DOHH2 (cell line): ENCODE measurements at regions not wholly inside any gene's neighbourhood (a gene's known extent, or its start where the extent isn't known, plus 50 kb on each side); places are given as distances from the start of the nearest gene placed in this dataset.

Experiments used
- H3F3A ChIP-seq: fragments of 200-600 bp; sonication (generic), shearing (Covaris generic); 2 replicates; pipeline ENCODE4 v1.6.0; 2016; ENCODE audit warnings: antibody characterized with exemption, mild to moderate bottlenecking; ENCODE audit not compliant: control insufficient read depth, insufficient read depth
- H3K27ac ChIP-seq: fragments of 200-600 bp; sonication (generic); 2 replicates; pipeline ENCODE4 v1.5.1; 2014; ENCODE audit warnings: low read depth, mild to moderate bottlenecking, low read length, moderate library complexity
- H3K27me3 ChIP-seq: fragments of 200-600 bp; sonication (generic); 2 replicates; pipeline ENCODE4 v1.6.1; 2014; ENCODE audit warnings: mild to moderate bottlenecking, low read length, mixed read lengths; ENCODE audit not compliant: control insufficient read depth
- H3K36me3 ChIP-seq: fragments of 200-600 bp; sonication (generic); 2 replicates; pipeline ENCODE4 v1.6.1; 2014; ENCODE audit warnings: mild to moderate bottlenecking, low read length, moderate library complexity, mixed read lengths; ENCODE audit not compliant: control insufficient read depth
- H3K4me1 ChIP-seq: fragments of 200-600 bp; sonication (generic); 2 replicates; pipeline ENCODE4 v1.6.1; 2014; ENCODE audit warnings: mild to moderate bottlenecking, low read length, mixed read lengths; ENCODE audit not compliant: control insufficient read depth
- H3K4me2 ChIP-seq: fragments of 200-600 bp; sonication (generic); 2 replicates; pipeline ENCODE4 v1.6.0; 2014; ENCODE audit warnings: mild to moderate bottlenecking, low read length, moderate library complexity
- H3K4me3 ChIP-seq: fragments of 200-600 bp; sonication (generic); 2 replicates; pipeline ENCODE4 v1.5.1; 2014; ENCODE audit warnings: mild to moderate bottlenecking, low read length, mixed read lengths
- H3K79me2 ChIP-seq: fragments of 200-600 bp; sonication (generic); 2 replicates; pipeline ENCODE4 v1.6.1; 2014; ENCODE audit warnings: mild to moderate bottlenecking, low read length, mixed read lengths; ENCODE audit not compliant: control insufficient read depth
- H3K9me2 ChIP-seq: fragments of 200-600 bp; sonication (generic); replicated peaks from 2 replicates; pipeline ENCODE4 v1.6.1; 2014; ENCODE audit warnings: mild to moderate bottlenecking, low read length, mixed read lengths; ENCODE audit not compliant: control insufficient read depth
- H3K9me3 ChIP-seq: fragments of 200-600 bp; sonication (generic); 2 replicates; pipeline ENCODE4 v1.6.1; 2014; ENCODE audit warnings: antibody characterized with exemption, low read length, mixed read lengths; ENCODE audit not compliant: control insufficient read depth, insufficient read depth
- H4K20me1 ChIP-seq: fragments of 200-600 bp; sonication (generic); 2 replicates; pipeline ENCODE4 v1.6.0; 2014; ENCODE audit warnings: low read depth, mild to moderate bottlenecking, antibody characterized with exemption, low read length, moderate library complexity; ENCODE audit not compliant: control insufficient read depth, insufficient read depth
- CTCF ChIP-seq: fragments of 200-600 bp; sonication (generic); IDR thresholded peaks from one replicate; pipeline ENCODE4 v1.5.1; 2014; ENCODE audit warnings: antibody characterized with exemption, mild to moderate bottlenecking, low read depth, low read length; ENCODE audit not compliant: poor library complexity, severe bottlenecking
- EZH2phosphoT487 ChIP-seq: fragments of 200-600 bp; sonication (generic); IDR thresholded peaks from 2 replicates; pipeline ENCODE4 v1.6.1; 2017; ENCODE audit warnings: borderline replicate concordance, mild to moderate bottlenecking, antibody characterized with exemption, low read length, moderate library complexity, mixed read lengths

- H3K4me2 ChIP-seq: no peak overlapping the region
- H3K79me2 ChIP-seq: no peaks in the 10 kb centered on the region
- no peaks in the 10 kb centered on the region for H3K36me3 ChIP-seq
- H3K9me2 ChIP-seq: no peaks in the 10 kb centered on the region
- TF ChIP-seq CTCF (no peak), EZH2phosphoT487 (no peak)
- H3K4me3 ChIP-seq: no peak overlapping the region
- no peak overlapping the region for H3K27ac ChIP-seq
- no peaks in the 10 kb centered on the region for H3K4me1 ChIP-seq
- no peaks in the 10 kb centered on the region for H3K27me3 ChIP-seq
- no peaks in the 10 kb centered on the region for H3K9me3 ChIP-seq
- no peaks in the 10 kb centered on the region for H4K20me1 ChIP-seq
- H3F3A ChIP-seq: no peaks in the 10 kb centered on the region
Observed at GRCh38 chr20:55782224-55782911, 223.0 kb downstream of the CBLN4 start.

- Histone ChIP-seq H3K27me3 (no peaks in the 10 kb centered on the region), H3K36me3 (no peaks in the 10 kb centered on the region), H3K79me2 (no peaks in the 10 kb centered on the region), H4K20me1 (no peaks in the 10 kb centered on the region), H3K9me3 (no peaks in the 10 kb centered on the region), H3K27ac (no peak overlapping the region), H3K4me3 (no peak overlapping the region), H3K4me1 (no peaks in the 10 kb centered on the region), H3K9me2 (no peaks in the 10 kb centered on the region), H3F3A (no peaks in the 10 kb centered on the region), H3K4me2 (no peak overlapping the region)
- no peak for TF ChIP-seq CTCF
- TF ChIP-seq EZH2phosphoT487: no peak
Observed at GRCh38 chr20:55778796-55779195, 226.5 kb downstream of the CBLN4 start.

- Histone ChIP-seq H3K9me3 (no peaks in the 10 kb centered on the region), H3K36me3 (no peaks in the 10 kb centered on the region), H4K20me1 (no peaks in the 10 kb centered on the region), H3K27me3 (no peaks in the 10 kb centered on the region), H3K4me2 (no peak overlapping the region), H3K4me3 (no peak overlapping the region), H3F3A (no peaks in the 10 kb centered on the region), H3K79me2 (no peaks in the 10 kb centered on the region), H3K9me2 (no peaks in the 10 kb centered on the region), H3K27ac (no peak overlapping the region), H3K4me1 (no peaks in the 10 kb centered on the region)
- TF ChIP-seq CTCF: no peak
- no peak for TF ChIP-seq EZH2phosphoT487
Observed at GRCh38 chr20:55777641-55778040, 227.7 kb downstream of the CBLN4 start.
